Neural crest cell (in vitro differentiated cells): ENCODE measurements at regions not wholly inside any gene's neighbourhood (a gene's known extent, or its start where the extent isn't known, plus 50 kb on each side); places are given as distances from the start of the nearest gene placed in this dataset.

Source experiments
- DNase-seq: peaks from one replicate; pipeline ENCODE4 v3.0.0; 2021; ENCODE audit warnings: low read depth, mixed read lengths, low spot score
- H3K27ac Mint-ChIP-seq: one replicate; pipeline ENCODE4 v1.8.0; 2021; ENCODE audit warnings: mild to moderate bottlenecking, mixed read lengths; ENCODE audit not compliant: unreplicated experiment
- H3K27me3 Mint-ChIP-seq: 2 replicates; pipeline ENCODE4 v1.8.0; 2021; ENCODE audit warnings: low read depth, mild to moderate bottlenecking, mixed read lengths
- H3K36me3 Mint-ChIP-seq: 2 replicates; pipeline ENCODE4 v1.8.0; 2021; ENCODE audit warnings: low read depth, mild to moderate bottlenecking, mixed read lengths
- H3K4me1 Mint-ChIP-seq: 2 replicates; pipeline ENCODE4 v1.8.0; 2021; ENCODE audit warnings: mixed read lengths
- H3K4me3 Mint-ChIP-seq: one replicate; pipeline ENCODE4 v1.8.0; 2021; ENCODE audit warnings: mild to moderate bottlenecking, mixed read lengths
- H3K9me3 Mint-ChIP-seq: 2 replicates; pipeline ENCODE4 v1.8.0; 2021; ENCODE audit warnings: mixed read lengths
- TF ChIP-seq, protein P1 (sequence below): fragments of 200-600 bp; sonication (generic); conservative IDR thresholded peaks from 2 replicates; pipeline ENCODE4 v1.5.0; 2021; ENCODE audit warnings: antibody characterized with exemption, mild to moderate bottlenecking

GRCh38 chr16:86245351-86245750, 265.0 kb upstream of the FOXF1 start:
- H3K36me3 Mint-ChIP-seq: no peaks in the 10 kb centered on the region
- peaks cover 75% of the 10 kb centered on the region for H3K27me3 Mint-ChIP-seq
- TF ChIP-seq, protein P1, sequence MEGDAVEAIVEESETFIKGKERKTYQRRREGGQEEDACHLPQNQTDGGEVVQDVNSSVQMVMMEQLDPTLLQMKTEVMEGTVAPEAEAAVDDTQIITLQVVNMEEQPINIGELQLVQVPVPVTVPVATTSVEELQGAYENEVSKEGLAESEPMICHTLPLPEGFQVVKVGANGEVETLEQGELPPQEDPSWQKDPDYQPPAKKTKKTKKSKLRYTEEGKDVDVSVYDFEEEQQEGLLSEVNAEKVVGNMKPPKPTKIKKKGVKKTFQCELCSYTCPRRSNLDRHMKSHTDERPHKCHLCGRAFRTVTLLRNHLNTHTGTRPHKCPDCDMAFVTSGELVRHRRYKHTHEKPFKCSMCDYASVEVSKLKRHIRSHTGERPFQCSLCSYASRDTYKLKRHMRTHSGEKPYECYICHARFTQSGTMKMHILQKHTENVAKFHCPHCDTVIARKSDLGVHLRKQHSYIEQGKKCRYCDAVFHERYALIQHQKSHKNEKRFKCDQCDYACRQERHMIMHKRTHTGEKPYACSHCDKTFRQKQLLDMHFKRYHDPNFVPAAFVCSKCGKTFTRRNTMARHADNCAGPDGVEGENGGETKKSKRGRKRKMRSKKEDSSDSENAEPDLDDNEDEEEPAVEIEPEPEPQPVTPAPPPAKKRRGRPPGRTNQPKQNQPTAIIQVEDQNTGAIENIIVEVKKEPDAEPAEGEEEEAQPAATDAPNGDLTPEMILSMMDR: no peak

DNA sequence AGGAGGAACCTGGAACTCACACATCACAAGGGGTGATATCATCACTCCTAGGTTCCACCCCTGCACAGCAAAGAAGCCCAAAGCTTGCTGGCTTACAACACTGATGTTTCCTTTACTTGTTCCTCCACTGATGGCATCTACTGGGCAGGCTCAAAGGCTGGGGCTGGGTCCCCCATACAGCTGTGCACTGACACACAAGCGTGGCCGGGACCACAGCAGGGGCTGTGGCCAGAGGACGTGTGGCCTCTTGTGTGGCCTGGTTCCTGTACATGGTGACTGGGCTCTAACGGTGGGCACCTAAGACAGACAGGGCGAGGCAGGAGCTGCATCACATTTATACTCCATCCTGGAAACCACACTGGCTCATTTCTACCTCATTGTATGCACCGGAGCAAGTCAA, 264.4 kb upstream of the FOXF1 start:
- Mint-ChIP-seq H3K36me3 (no peaks in the 10 kb centered on the region), H3K9me3 (no peaks in the 10 kb centered on the region), H3K27ac (no peak overlapping the region), H3K4me1 (no peaks in the 10 kb centered on the region), H3K4me3 (no peak overlapping the region), H3K27me3 (peaks cover 70% of the 10 kb centered on the region)
- TF ChIP-seq, protein P1: no peak
- no peak for DNase-seq

More at GRCh38 chr16:86245351-86245750, 265.0 kb upstream of the FOXF1 start:
- Mint-ChIP-seq H3K4me3 (no peak overlapping the region), H3K9me3 (no peaks in the 10 kb centered on the region), H3K4me1 (no peaks in the 10 kb centered on the region), H3K27ac (no peak overlapping the region)
- no peak for DNase-seq

DNA sequence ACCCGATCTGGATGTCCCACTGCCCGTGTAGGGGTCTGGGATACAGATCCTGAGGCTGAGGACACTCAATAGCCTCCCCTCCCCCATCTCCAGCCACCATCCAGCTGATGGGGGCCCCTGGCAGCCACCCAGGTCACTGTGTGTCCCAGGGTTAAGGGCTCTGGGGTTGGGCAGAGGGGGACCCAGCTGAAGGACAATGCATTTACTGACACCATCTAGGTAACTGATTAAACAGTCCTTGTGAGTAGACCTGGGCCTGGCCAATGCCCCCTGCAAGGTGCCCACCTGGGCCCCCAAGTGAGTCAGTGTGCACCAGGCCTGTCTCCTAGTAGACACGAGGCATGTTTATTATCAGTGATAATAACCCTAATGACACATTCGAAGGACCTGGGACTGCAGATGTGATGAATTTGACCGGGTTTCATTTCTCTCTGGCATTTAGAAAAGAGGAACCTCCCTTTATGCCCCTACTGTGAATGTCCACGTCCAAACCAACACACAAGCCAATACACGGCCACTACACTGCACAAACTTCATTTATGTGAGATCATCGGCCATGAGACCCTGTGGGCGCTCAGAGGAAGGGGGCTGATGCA, 261.9 kb upstream of the FOXF1 start:
- no peaks in the 10 kb centered on the region for H3K9me3 Mint-ChIP-seq
- DNase-seq: no peak
- H3K36me3 Mint-ChIP-seq: no peaks in the 10 kb centered on the region
- H3K27me3 Mint-ChIP-seq: peaks cover 65% of the 10 kb centered on the region
- TF ChIP-seq, protein P1: no peak
- H3K27ac Mint-ChIP-seq: no peak overlapping the region
- no peaks in the 10 kb centered on the region for H3K4me1 Mint-ChIP-seq
- H3K4me3 Mint-ChIP-seq: no peak overlapping the region

DNA sequence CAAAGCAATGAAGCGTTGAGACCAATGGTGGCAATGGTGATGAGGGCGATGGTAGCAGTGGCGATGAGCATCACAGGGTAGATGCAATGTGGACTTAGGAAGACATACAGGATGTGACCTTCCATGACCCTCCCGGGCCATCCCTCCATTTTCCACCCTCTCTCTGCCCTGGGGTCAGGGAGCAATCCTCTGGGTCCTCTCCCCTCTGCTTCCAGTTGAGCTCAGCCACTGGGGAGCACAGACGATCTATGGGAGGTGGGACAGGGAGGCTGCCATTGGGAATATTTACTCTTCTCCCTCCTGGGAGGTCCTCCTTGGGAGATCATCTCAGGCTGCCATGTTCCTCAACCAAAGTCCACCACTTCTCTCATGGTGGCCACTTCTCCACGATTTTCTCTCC, 260.7 kb upstream of the FOXF1 start:
- peaks cover 64% of the 10 kb centered on the region for H3K27me3 Mint-ChIP-seq
- DNase-seq: no peak
- no peaks in the 10 kb centered on the region for H3K9me3 Mint-ChIP-seq
- no peak overlapping the region for H3K27ac Mint-ChIP-seq
- H3K4me1 Mint-ChIP-seq: no peaks in the 10 kb centered on the region
- TF ChIP-seq, protein P1: no peak
- H3K36me3 Mint-ChIP-seq: no peaks in the 10 kb centered on the region
- no peak overlapping the region for H3K4me3 Mint-ChIP-seq

- no peak overlapping the region for H3K4me3 Mint-ChIP-seq
- TF ChIP-seq, protein P1: no peak
- no peaks in the 10 kb centered on the region for H3K36me3 Mint-ChIP-seq
- no peak for DNase-seq
- no peaks in the 10 kb centered on the region for H3K4me1 Mint-ChIP-seq
- peaks cover 4% of the 10 kb centered on the region for H3K9me3 Mint-ChIP-seq
- no peak overlapping the region for H3K27ac Mint-ChIP-seq
- H3K27me3 Mint-ChIP-seq: peaks cover 63% of the 10 kb centered on the region
Measured at GRCh38 chr16:86251682-86252081, 258.6 kb upstream of the FOXF1 start.
